ENCODE measurements at regions not wholly inside any gene's neighbourhood (a gene's known extent, or its start where the extent isn't known, plus 50 kb on each side); places are given as distances from the start of the nearest gene placed in this dataset.

DNA sequence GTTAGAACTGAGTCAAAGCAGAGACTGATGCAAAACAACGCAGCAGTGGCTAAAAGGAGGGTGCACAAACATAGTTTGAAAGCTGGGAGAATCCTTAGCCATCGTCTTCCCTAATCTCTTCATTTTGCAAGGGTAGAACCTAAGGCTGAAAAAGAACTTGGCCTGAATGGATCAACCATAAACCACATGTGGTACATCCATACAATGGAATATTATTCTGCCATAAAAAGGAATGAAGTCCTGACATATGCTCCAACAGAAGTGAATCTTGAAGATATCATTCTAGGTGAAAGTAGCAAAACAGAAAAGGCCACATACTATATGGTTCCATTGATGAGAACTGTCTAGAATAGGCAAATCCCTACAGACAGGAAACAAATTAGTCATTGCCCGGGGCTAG, 330.3 kb upstream of the NPVF start:
- TF ChIP-seq POLR2A (IDR thresholded peaks at IDR 0.05), result no peak
- TF ChIP-seq, protein P1, sequence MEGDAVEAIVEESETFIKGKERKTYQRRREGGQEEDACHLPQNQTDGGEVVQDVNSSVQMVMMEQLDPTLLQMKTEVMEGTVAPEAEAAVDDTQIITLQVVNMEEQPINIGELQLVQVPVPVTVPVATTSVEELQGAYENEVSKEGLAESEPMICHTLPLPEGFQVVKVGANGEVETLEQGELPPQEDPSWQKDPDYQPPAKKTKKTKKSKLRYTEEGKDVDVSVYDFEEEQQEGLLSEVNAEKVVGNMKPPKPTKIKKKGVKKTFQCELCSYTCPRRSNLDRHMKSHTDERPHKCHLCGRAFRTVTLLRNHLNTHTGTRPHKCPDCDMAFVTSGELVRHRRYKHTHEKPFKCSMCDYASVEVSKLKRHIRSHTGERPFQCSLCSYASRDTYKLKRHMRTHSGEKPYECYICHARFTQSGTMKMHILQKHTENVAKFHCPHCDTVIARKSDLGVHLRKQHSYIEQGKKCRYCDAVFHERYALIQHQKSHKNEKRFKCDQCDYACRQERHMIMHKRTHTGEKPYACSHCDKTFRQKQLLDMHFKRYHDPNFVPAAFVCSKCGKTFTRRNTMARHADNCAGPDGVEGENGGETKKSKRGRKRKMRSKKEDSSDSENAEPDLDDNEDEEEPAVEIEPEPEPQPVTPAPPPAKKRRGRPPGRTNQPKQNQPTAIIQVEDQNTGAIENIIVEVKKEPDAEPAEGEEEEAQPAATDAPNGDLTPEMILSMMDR (IDR thresholded peaks at IDR 0.05), result no peak
- Histone ChIP-seq H3K27ac (no peak overlapping the region), H3K4me3 (no peak overlapping the region), H3K4me1 (peaks cover 0 to 7% (median 0%) of the 10 kb centered on the region in 3 donors), H3K27me3 (no peaks in the 10 kb centered on the region), H3K36me3 (no peaks in the 10 kb centered on the region), H3K9me3 (no peaks in the 10 kb centered on the region)
- DNase-seq, result no peak
- WGBS, 2 donors, result 92 to 93% methylated on average over 3 of the region's 3 CpGs
- intact Hi-C loops (cut with DNase I), result no loop called here

DNA sequence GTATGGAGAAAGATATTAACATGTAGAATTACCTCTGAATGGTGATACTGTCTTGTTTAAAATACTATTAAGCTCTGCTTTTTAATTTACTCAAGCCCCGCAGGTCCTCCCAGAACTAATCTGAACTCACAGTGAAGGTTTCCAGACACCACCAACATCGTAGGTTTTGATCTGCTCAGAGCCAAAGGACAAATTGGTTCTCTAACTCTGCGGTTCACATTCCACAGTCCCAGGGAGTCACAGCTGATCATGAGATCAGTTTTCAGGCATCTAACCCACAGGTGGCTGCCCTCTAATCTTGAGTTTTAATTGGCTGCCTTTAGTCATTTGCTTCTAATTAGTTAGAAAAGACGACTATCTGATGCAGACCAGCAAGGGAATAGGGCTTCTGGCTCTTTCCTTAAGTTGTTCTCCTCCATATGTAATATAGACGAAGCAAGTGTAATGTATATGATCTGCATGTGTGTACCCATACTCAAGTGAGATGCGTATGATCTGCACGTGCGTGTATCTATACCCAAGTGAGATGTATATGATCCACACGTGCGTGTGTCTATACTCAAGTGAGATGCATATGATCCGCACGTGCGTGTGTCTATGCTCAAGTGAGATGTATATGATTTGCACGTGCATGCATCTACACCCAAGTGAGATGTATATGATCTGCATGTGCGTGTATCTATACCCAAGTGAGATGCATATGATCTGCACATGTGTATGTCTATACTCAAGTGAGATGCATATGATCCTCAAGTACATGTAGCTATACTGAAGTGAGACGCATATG, 331.5 kb upstream of the NPVF start:
- intact Hi-C loops (cut with DNase I), result no loop called here
- H3K27ac ChIP-seq, result no peak overlapping the region
- H3K9me3 ChIP-seq, result no peaks in the 10 kb centered on the region
- TF ChIP-seq, protein P1 (IDR thresholded peaks at IDR 0.05), result no peak
- WGBS, 2 donors, result 82% methylated on average over 16 of the region's 16 CpGs
- no peak overlapping the region for H3K4me3 ChIP-seq
- H3K4me1 ChIP-seq, result peaks cover 0 to 10% (median under 1%) of the 10 kb centered on the region in 3 donors
- no peak for DNase-seq
- no peaks in the 10 kb centered on the region for H3K27me3 ChIP-seq
- H3K36me3 ChIP-seq, result no peaks in the 10 kb centered on the region

GRCh38 chr7:25562673-25563182, 334.4 kb upstream of the NPVF start:
- Histone ChIP-seq H3K36me3 (no peaks in the 10 kb centered on the region), H3K27me3 (no peaks in the 10 kb centered on the region), H3K27ac (peak overlapping the region in 3 of 4 donors; percentile 14 to 58 (median 58)), H3K4me1 (peaks cover 0 to 20% (median 3%) of the 10 kb centered on the region in 3 donors), H3K9me3 (no peaks in the 10 kb centered on the region), H3K4me3 (no peak overlapping the region)
- 46 to 66% methylated on average over 5 to 6 of the region's 6 CpGs for WGBS, 2 donors
- DNase-seq, result no peak
- TF ChIP-seq, protein P1 (IDR thresholded peaks at IDR 0.05), result no peak
- TF ChIP-seq POLR2A (IDR thresholded peaks at IDR 0.05), result no peak
- intact Hi-C loops (cut with DNase I), result no loop called here

- H3K4me3 ChIP-seq, result no peak overlapping the region
- no peaks in the 10 kb centered on the region for H3K36me3 ChIP-seq
- H3K4me1 ChIP-seq, result peaks cover 0 to 20% (median 3%) of the 10 kb centered on the region in 3 donors
- no peak for DNase-seq
- no peaks in the 10 kb centered on the region for H3K27me3 ChIP-seq
- TF ChIP-seq POLR2A (IDR thresholded peaks at IDR 0.05), result no peak
- TF ChIP-seq, protein P1 (IDR thresholded peaks at IDR 0.05), result no peak
- H3K9me3 ChIP-seq, result no peaks in the 10 kb centered on the region
- intact Hi-C loops (cut with DNase I), result loop anchor here (5.0 kb wide), 3 partner anchors 173 to 308 kb away; no protein-coding TSS in a partner anchor
- WGBS, 2 donors, result 19 to 57% methylated on average over 5 to 7 of the region's 7 CpGs
- peak overlapping the region in 3 of 4 donors; percentile 53 to 65 (median 63) for H3K27ac ChIP-seq
These were observed 336.7 kb upstream of the NPVF start for GRCh38 chr7:25565002-25565401.

- intact Hi-C loops (cut with DNase I), result loop anchor here (5.0 kb wide), 3 partner anchors 174 to 309 kb away; no protein-coding TSS in a partner anchor
- Histone ChIP-seq H3K4me1 (peaks cover 0 to 20% (median 3%) of the 10 kb centered on the region in 3 donors), H3K36me3 (no peaks in the 10 kb centered on the region), H3K9me3 (no peaks in the 10 kb centered on the region), H3K4me3 (no peak overlapping the region), H3K27ac (peak overlapping the region in 2 of 4 donors; percentile 53 to 63), H3K27me3 (no peaks in the 10 kb centered on the region)
- TF ChIP-seq, protein P1 (IDR thresholded peaks at IDR 0.05), result peak; percentile 98 to 100 (median 98)
- TF ChIP-seq POLR2A (IDR thresholded peaks at IDR 0.05), result no peak
- no peak for DNase-seq
- 0 to 1% methylated on average over 7 of the region's 7 CpGs for WGBS, 2 donors
These were observed 337.7 kb upstream of the NPVF start for GRCh38 chr7:25565949-25566348.
